ENCODE measurements at regions not wholly inside any gene's neighbourhood (a gene's known extent, or its start where the extent isn't known, plus 50 kb on each side); places are given as distances from the start of the nearest gene placed in this dataset.

DNA sequence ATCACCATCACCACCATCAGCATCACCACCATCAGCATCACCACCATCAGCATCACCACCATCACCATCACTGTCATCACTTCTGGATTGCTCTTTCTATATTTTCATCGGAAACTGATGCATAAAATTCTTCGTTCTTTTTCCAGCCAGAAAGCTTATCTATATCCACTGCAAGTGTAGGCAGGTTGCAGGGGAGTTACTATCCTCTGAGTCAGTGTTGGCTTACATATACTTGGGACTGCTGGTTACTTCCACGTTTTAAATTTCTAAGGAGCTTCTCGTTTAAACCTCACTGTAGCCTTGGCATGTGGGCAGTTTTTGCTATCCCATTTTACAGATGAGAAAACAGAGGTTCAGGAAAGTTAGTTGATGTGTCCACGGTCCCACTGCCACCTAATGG lies 66.1 kb downstream of the FOXL3 start:
- TF ChIP-seq POLR2A (IDR thresholded peaks at IDR 0.05; ENCODE audit: low read length) (no peak), GATA1 (IDR thresholded peaks at IDR 0.05; ENCODE audit: low read depth, low read length) (no peak)
